ENCODE measurements at regions not wholly inside any gene's neighbourhood (a gene's known extent, or its start where the extent isn't known, plus 50 kb on each side); places are given as distances from the start of the nearest gene placed in this dataset.

DNA sequence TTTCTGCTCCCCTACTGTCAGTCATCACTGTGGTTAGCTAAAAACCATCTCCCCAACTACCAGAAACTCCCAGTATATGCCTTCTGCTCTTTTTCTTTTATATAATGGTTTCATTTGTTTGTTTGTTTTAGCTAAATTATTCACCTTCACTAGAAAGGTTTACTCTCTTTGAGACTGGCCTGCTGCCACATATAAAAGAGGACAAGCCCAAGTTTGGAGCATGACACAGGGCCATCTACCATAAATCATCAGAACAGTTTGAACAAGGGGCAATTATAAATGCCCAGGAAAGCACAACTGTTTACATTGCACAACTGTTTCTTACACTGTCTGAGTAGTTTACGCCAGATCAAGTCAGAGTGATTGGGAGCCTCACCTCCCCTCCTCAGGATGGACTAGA is 471.0 kb upstream of the PIK3C3 start:
- no peak for DNase-seq (ENCODE audit: low spot score in 2 of 2)
- no peaks in the 10 kb centered on the region for H3K27me3 ChIP-seq
- WGBS: 81% methylated on average over 1 of the region's 1 CpG
- H3K36me3 ChIP-seq: no peaks in the 10 kb centered on the region
- H3K9me3 ChIP-seq: no peaks in the 10 kb centered on the region
- TF ChIP-seq EP300 (IDR thresholded peaks at IDR 0.05): no peak
- H3K4me1 ChIP-seq: no peaks in the 10 kb centered on the region
- H3K27ac ChIP-seq: no peak overlapping the region
- H3K4me3 ChIP-seq: no peak overlapping the region

DNA sequence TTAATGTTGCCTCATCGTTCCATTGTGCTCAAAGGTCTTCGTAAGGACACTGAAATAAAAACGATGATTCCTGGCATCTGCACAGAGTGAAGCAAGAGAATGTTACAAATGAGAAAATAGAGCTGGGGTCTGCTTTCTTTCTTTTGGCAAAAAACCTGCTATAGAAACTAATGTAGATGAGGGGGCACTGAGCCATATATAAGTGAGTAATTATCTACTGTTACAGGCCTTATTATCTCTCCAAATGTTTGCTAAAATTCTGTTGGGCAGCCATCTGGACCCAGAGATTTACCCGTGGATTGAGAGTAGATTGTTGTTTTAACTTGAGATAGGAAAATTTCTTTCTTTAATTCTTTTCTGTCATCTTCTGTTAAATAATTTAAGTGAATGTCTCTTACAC is 472.5 kb upstream of the PIK3C3 start:
- H3K4me1 ChIP-seq: no peaks in the 10 kb centered on the region
- H3K9me3 ChIP-seq: no peaks in the 10 kb centered on the region
- H3K36me3 ChIP-seq: no peaks in the 10 kb centered on the region
- no peak overlapping the region for H3K4me3 ChIP-seq
- TF ChIP-seq POLR2A (IDR thresholded peaks at IDR 0.05) (no peak), EP300 (IDR thresholded peaks at IDR 0.05) (no peak), POLR2AphosphoS5 (IDR thresholded peaks at IDR 0.05) (no peak)
- TF ChIP-seq, protein P1, sequence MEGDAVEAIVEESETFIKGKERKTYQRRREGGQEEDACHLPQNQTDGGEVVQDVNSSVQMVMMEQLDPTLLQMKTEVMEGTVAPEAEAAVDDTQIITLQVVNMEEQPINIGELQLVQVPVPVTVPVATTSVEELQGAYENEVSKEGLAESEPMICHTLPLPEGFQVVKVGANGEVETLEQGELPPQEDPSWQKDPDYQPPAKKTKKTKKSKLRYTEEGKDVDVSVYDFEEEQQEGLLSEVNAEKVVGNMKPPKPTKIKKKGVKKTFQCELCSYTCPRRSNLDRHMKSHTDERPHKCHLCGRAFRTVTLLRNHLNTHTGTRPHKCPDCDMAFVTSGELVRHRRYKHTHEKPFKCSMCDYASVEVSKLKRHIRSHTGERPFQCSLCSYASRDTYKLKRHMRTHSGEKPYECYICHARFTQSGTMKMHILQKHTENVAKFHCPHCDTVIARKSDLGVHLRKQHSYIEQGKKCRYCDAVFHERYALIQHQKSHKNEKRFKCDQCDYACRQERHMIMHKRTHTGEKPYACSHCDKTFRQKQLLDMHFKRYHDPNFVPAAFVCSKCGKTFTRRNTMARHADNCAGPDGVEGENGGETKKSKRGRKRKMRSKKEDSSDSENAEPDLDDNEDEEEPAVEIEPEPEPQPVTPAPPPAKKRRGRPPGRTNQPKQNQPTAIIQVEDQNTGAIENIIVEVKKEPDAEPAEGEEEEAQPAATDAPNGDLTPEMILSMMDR (IDR thresholded peaks at IDR 0.05): no peak
- WGBS: 83% methylated on average over 4 of the region's 4 CpGs
- no peak overlapping the region for H3K27ac ChIP-seq
- no peaks in the 10 kb centered on the region for H3K27me3 ChIP-seq
- no peak for DNase-seq (ENCODE audit: low spot score in 2 of 2)

DNA sequence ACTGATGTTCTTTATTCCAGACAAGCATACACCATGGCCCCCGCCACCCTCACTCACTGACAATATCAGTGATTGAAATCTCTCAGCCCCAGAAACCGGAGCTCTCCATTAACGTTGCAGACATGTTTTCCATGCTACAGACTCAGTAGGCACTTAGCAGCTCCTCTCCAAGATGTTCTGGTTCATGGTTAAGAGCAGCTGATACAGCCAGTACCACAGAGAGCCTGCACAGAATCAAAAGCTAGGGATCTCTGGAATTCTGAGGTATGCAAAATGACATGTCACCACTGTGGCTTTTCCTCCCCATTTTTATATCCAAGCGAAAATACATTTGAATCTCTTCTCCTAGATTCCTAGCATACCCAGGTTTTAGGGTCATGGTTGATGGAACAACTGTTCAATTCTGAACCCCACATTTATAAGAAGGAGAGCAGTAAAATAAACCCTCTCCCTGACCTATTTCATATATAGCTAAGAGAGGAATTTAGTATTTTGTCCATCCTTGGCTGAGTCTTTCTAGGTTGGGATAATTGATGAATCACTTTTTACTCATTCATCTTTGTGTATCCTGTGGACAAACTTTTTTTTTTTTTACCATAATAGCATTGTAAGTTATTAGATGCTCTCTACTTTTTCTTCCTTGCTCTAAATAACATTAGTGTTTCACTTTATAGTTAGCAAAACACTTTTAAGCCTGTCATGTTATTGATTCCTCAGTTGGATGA is 488.4 kb upstream of the PIK3C3 start:
- TF ChIP-seq POLR2AphosphoS5 (IDR thresholded peaks at IDR 0.05): no peak
- no peak for TF ChIP-seq EP300 (IDR thresholded peaks at IDR 0.05)
- TF ChIP-seq POLR2A (IDR thresholded peaks at IDR 0.05): no peak
- TF ChIP-seq, protein P1 (IDR thresholded peaks at IDR 0.05): no peak
- no peaks in the 10 kb centered on the region for H3K4me1 ChIP-seq
- no peaks in the 10 kb centered on the region for H3K9me3 ChIP-seq
- H3K4me3 ChIP-seq: no peak overlapping the region
- 86% methylated on average over 4 of the region's 4 CpGs for WGBS
- DNase-seq (ENCODE audit: low spot score in 2 of 2): no peak
- H3K27me3 ChIP-seq: no peaks in the 10 kb centered on the region
- no peak overlapping the region for H3K27ac ChIP-seq
- H3K36me3 ChIP-seq: no peaks in the 10 kb centered on the region

DNA sequence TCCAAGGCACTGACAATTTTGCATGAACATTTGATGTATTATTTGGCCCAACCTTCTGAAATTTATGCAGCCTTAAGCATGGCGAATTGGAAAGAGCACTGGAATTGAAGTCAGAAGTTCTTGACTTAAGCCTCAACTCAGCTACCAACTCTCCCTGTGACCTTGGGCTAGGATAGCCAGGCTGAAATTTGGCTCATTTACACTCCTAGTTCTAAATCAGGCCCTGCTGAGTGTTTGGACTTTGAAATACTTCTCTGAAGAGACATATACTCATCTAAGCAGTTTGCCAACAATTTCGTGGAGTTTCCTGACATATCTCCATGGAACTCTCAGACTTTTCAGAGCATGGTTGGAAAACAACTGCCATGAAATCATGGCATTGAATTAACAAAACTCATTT is 489.6 kb upstream of the PIK3C3 start:
- Histone ChIP-seq H3K4me1 (no peaks in the 10 kb centered on the region), H3K27me3 (no peaks in the 10 kb centered on the region), H3K4me3 (no peak overlapping the region), H3K9me3 (no peaks in the 10 kb centered on the region), H3K36me3 (no peaks in the 10 kb centered on the region), H3K27ac (no peak overlapping the region)
- no peak for DNase-seq (ENCODE audit: low spot score in 2 of 2)
- WGBS: 70% methylated on average over 2 of the region's 2 CpGs
- no peak for TF ChIP-seq POLR2AphosphoS5 (IDR thresholded peaks at IDR 0.05)
- TF ChIP-seq, protein P1 (IDR thresholded peaks at IDR 0.05): no peak
- no peak for TF ChIP-seq EP300 (IDR thresholded peaks at IDR 0.05)
- no peak for TF ChIP-seq POLR2A (IDR thresholded peaks at IDR 0.05)

DNA sequence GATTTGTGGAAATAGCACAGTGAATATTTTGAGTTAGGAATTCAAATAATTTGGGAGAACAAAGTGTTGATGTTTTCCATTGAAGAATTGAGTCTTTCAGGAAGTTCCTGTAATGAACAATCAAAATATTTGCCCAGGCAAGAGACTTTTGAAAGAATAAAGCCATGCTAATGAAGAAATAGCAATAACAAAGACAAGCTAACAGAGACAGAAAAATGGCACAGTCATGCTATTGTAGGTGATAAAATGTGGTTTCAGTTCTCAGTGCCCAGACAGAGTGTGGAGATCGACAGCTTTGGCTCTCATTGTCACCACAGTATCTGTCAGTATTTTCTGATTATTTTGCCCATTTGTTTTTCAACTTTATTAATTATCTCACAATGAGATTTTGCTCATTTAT is 490.8 kb upstream of the PIK3C3 start:
- no peaks in the 10 kb centered on the region for H3K27me3 ChIP-seq
- H3K27ac ChIP-seq: no peak overlapping the region
- DNase-seq (ENCODE audit: low spot score in 2 of 2): no peak
- 32% methylated on average over 1 of the region's 1 CpG for WGBS
- no peak overlapping the region for H3K4me3 ChIP-seq
- H3K4me1 ChIP-seq: no peaks in the 10 kb centered on the region
- no peaks in the 10 kb centered on the region for H3K9me3 ChIP-seq
- H3K36me3 ChIP-seq: no peaks in the 10 kb centered on the region
- no peak for TF ChIP-seq POLR2AphosphoS5 (IDR thresholded peaks at IDR 0.05)
- TF ChIP-seq, protein P1 (IDR thresholded peaks at IDR 0.05): no peak
- TF ChIP-seq POLR2A (IDR thresholded peaks at IDR 0.05): no peak
- TF ChIP-seq EP300 (IDR thresholded peaks at IDR 0.05): no peak

DNA sequence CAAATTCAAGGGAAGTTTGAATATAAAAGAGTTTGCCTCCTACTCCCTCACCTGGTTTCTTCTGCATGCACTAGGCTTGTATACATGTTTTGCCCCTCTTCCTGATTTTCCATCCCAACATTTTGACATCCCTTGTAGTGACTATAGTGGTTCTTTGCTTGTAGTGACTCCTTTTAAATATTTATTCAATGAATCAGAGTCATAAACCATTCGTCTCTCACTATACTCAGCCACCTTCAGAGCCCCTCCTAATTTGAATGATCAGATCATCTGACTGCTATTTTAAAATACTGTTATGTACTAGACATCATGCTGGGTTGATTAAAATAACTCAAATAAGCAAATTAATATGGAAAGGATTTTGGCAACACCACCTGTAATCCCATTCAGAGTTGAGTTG is 492.1 kb upstream of the PIK3C3 start:
- Histone ChIP-seq H3K27ac (no peak overlapping the region), H3K4me1 (no peaks in the 10 kb centered on the region), H3K36me3 (no peaks in the 10 kb centered on the region), H3K4me3 (no peak overlapping the region), H3K27me3 (no peaks in the 10 kb centered on the region), H3K9me3 (no peaks in the 10 kb centered on the region)
- TF ChIP-seq, protein P1 (IDR thresholded peaks at IDR 0.05): no peak
- TF ChIP-seq POLR2AphosphoS5 (IDR thresholded peaks at IDR 0.05) (no peak), EP300 (IDR thresholded peaks at IDR 0.05) (no peak), POLR2A (IDR thresholded peaks at IDR 0.05) (no peak)
- DNase-seq (ENCODE audit: low spot score in 2 of 2): no peak
- 36% methylated on average over 1 of the region's 1 CpG for WGBS
